Middle frontal gyrus (tissue), 1 donor: ENCODE measurements at regions not wholly inside any gene's neighbourhood (a gene's known extent, or its start where the extent isn't known, plus 50 kb on each side); places are given as distances from the start of the nearest gene placed in this dataset.
A peak's percentile ranks its signal among the peaks of the same experiment; 100 is the strongest.
"Not testable (repeated sequence)": the region's sequence is repeated elsewhere in the genome, so short reads cannot be mapped to it uniquely, and the experiment has no call there.

Experiments used
- DNase-seq: peaks from one replicate; pipeline ENCODE4 v3.0.0-alpha.2; 2015; ENCODE audit warnings: low spot score; ENCODE audit errors: extremely low spot score

- no peak for DNase-seq
Observed at GRCh38 chr17:6893382-6894205, 62.1 kb upstream of the TEKT1 start.

- DNase-seq, result no peak
Observed at GRCh38 chr17:6894206-6894528, 62.6 kb upstream of the TEKT1 start.

GRCh38 chr17:6901086-6901485 lies 69.6 kb upstream of the TEKT1 start:
- no peak for DNase-seq

GRCh38 chr17:6903326-6903900 lies 71.9 kb upstream of the TEKT1 start:
- no peak for DNase-seq

GRCh38 chr17:6908807-6909206 lies 77.3 kb upstream of the TEKT1 start:
- no peak for DNase-seq

- DNase-seq, result no peak
Observed at GRCh38 chr17:6910987-6911603, 79.6 kb upstream of the TEKT1 start.

- no peak for DNase-seq
Observed at GRCh38 chr17:6912110-6913051, 80.9 kb upstream of the TEKT1 start.

- DNase-seq, result peak; percentile 40
Observed at GRCh38 chr17:6913608-6914443, 82.0 kb upstream of the ALOX12 start.

- no peak for DNase-seq
Observed at GRCh38 chr17:6914711-6915110, 81.1 kb upstream of the ALOX12 start.

GRCh38 chr17:6915620-6916019 lies 80.2 kb upstream of the ALOX12 start:
- DNase-seq, result no peak

- DNase-seq, result no peak
Observed at GRCh38 chr17:6919158-6919557, 76.7 kb upstream of the ALOX12 start.

- DNase-seq, result no peak
Observed at GRCh38 chr17:6923385-6923784, 72.5 kb upstream of the ALOX12 start.

GRCh38 chr17:6924208-6924607 lies 71.6 kb upstream of the ALOX12 start:
- DNase-seq, result no peak

GRCh38 chr17:6926667-6927066 lies 69.2 kb upstream of the ALOX12 start:
- no peak for DNase-seq

- no peak for DNase-seq
Observed at GRCh38 chr17:6927290-6928126, 68.3 kb upstream of the ALOX12 start.

GRCh38 chr17:6928193-6928592 lies 67.7 kb upstream of the ALOX12 start:
- no peak for DNase-seq

GRCh38 chr17:6930749-6931148 lies 65.1 kb upstream of the ALOX12 start:
- no peak for DNase-seq

- not testable (repeated sequence) for DNase-seq
Observed at GRCh38 chr17:6934544-6934943, 61.3 kb upstream of the ALOX12 start.

- DNase-seq, result no peak
Observed at GRCh38 chr17:6936370-6937028, 59.4 kb upstream of the ALOX12 start.
